Astrocyte (in vitro differentiated cells and primary cell): ENCODE measurements at regions not wholly inside any gene's neighbourhood (a gene's known extent, or its start where the extent isn't known, plus 50 kb on each side); places are given as distances from the start of the nearest gene placed in this dataset.

Experiments
- EZH2 ChIP-seq: IDR thresholded peaks from 2 replicates; pipeline ENCODE4 v1.6.1; 2012; ENCODE audit warnings: mild to moderate bottlenecking, low read length, inconsistent platforms; ENCODE audit not compliant: insufficient read depth
- TF ChIP-seq, protein P1 (sequence below): IDR thresholded peaks from 2 replicates; pipeline ENCODE4 v1.5.1; 2011; ENCODE audit warnings: low read depth, mild to moderate bottlenecking, inconsistent platforms, low read length, moderate library complexity; ENCODE audit not compliant: insufficient read depth

DNA sequence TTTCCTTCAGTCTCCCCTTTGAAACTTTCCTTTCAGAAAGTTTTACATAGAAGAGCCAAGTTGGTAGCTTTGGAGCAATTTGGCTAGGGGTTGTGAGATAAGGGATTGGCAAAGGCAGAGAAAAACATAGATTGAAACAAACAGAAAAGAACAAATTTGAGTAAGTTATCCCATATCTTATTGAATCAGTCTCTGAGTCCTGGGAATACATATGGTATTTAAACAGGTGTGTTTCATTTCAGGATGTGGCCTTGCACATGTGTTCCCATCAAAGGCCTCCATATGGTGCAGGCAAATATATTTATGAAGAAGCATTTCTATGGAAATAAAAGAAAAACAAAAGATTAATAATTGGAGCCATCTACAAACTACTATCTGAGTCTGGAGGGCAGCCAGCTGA lies 227.9 kb upstream of the ZFP42 start:
- TF ChIP-seq, protein P1, sequence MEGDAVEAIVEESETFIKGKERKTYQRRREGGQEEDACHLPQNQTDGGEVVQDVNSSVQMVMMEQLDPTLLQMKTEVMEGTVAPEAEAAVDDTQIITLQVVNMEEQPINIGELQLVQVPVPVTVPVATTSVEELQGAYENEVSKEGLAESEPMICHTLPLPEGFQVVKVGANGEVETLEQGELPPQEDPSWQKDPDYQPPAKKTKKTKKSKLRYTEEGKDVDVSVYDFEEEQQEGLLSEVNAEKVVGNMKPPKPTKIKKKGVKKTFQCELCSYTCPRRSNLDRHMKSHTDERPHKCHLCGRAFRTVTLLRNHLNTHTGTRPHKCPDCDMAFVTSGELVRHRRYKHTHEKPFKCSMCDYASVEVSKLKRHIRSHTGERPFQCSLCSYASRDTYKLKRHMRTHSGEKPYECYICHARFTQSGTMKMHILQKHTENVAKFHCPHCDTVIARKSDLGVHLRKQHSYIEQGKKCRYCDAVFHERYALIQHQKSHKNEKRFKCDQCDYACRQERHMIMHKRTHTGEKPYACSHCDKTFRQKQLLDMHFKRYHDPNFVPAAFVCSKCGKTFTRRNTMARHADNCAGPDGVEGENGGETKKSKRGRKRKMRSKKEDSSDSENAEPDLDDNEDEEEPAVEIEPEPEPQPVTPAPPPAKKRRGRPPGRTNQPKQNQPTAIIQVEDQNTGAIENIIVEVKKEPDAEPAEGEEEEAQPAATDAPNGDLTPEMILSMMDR, result no peak
- TF ChIP-seq EZH2, result no peak
